ENCODE measurements at regions not wholly inside any gene's neighbourhood (a gene's known extent, or its start where the extent isn't known, plus 50 kb on each side); places are given as distances from the start of the nearest gene placed in this dataset.

- DNase-seq (ENCODE audit: low read depth): no peak
These were observed 419.9 kb upstream of the ATP2B1 start for GRCh38 chr12:90128526-90128925.

GRCh38 chr12:90126125-90126524, 417.5 kb upstream of the ATP2B1 start:
- no peak for DNase-seq (ENCODE audit: low read depth)

- no peak for DNase-seq (ENCODE audit: low read depth)
These were observed 416.3 kb upstream of the ATP2B1 start for GRCh38 chr12:90124914-90125313.

- no peak for DNase-seq (ENCODE audit: low read depth)
These were observed 415.7 kb upstream of the ATP2B1 start for GRCh38 chr12:90124289-90124688.

GRCh38 chr12:90122681-90123080, 414.0 kb upstream of the ATP2B1 start:
- no peak for DNase-seq (ENCODE audit: low read depth)

GRCh38 chr12:90120627-90121026, 412.0 kb upstream of the ATP2B1 start:
- DNase-seq (ENCODE audit: low read depth): no peak

GRCh38 chr12:90112666-90113065, 404.0 kb upstream of the ATP2B1 start:
- DNase-seq (ENCODE audit: low read depth): no peak

GRCh38 chr12:90111791-90112580, 403.3 kb upstream of the ATP2B1 start:
- DNase-seq (ENCODE audit: low read depth): no peak

GRCh38 chr12:90106568-90106967, 397.9 kb upstream of the ATP2B1 start:
- no peak for DNase-seq (ENCODE audit: low read depth)

GRCh38 chr12:90102957-90103652, 394.5 kb upstream of the ATP2B1 start:
- DNase-seq (ENCODE audit: low read depth): no peak

GRCh38 chr12:90100579-90100978, 391.9 kb upstream of the ATP2B1 start:
- no peak for DNase-seq (ENCODE audit: low read depth)

GRCh38 chr12:90099288-90099687, 390.6 kb upstream of the ATP2B1 start:
- DNase-seq (ENCODE audit: low read depth): no peak

GRCh38 chr12:90098132-90098779, 389.6 kb upstream of the ATP2B1 start:
- no peak for DNase-seq (ENCODE audit: low read depth)

GRCh38 chr12:90091809-90092208, 383.2 kb upstream of the ATP2B1 start:
- no peak for DNase-seq (ENCODE audit: low read depth)

- no peak for DNase-seq (ENCODE audit: low read depth)
These were observed 382.5 kb upstream of the ATP2B1 start for GRCh38 chr12:90090929-90091651.

GRCh38 chr12:90086281-90086680, 377.6 kb upstream of the ATP2B1 start:
- no peak for DNase-seq (ENCODE audit: low read depth)

- no peak for DNase-seq (ENCODE audit: low read depth)
These were observed 377.0 kb upstream of the ATP2B1 start for GRCh38 chr12:90085494-90086274.

- no peak for DNase-seq (ENCODE audit: low read depth)
These were observed 375.4 kb upstream of the ATP2B1 start for GRCh38 chr12:90084018-90084417.

- no peak for DNase-seq (ENCODE audit: low read depth)
These were observed 372.0 kb upstream of the ATP2B1 start for GRCh38 chr12:90080616-90081015.

- DNase-seq (ENCODE audit: low read depth): no peak
These were observed 371.0 kb upstream of the ATP2B1 start for GRCh38 chr12:90079529-90080210.

GRCh38 chr12:90078344-90078743, 369.7 kb upstream of the ATP2B1 start:
- DNase-seq (ENCODE audit: low read depth): no peak
